OCI-LY1 (cell line): ENCODE measurements at regions not wholly inside any gene's neighbourhood (a gene's known extent, or its start where the extent isn't known, plus 50 kb on each side); places are given as distances from the start of the nearest gene placed in this dataset.

Experiments
- EZH2 ChIP-seq: fragments of 200-600 bp; sonication (generic), shearing (Covaris generic); IDR thresholded peaks from 2 replicates; pipeline ENCODE4 v1.8.0; 2017; ENCODE audit warnings: borderline replicate concordance, mixed run types, mild to moderate bottlenecking, antibody characterized with exemption, low read length, moderate library complexity, mixed read lengths
- TF ChIP-seq, protein P1 (sequence below): fragments of 200-600 bp; sonication (generic), shearing (Covaris generic); IDR thresholded peaks from 2 replicates; pipeline ENCODE4 v1.5.1; 2017; ENCODE audit warnings: mild to moderate bottlenecking, antibody characterized with exemption, low read length, moderate library complexity, mixed read lengths

DNA sequence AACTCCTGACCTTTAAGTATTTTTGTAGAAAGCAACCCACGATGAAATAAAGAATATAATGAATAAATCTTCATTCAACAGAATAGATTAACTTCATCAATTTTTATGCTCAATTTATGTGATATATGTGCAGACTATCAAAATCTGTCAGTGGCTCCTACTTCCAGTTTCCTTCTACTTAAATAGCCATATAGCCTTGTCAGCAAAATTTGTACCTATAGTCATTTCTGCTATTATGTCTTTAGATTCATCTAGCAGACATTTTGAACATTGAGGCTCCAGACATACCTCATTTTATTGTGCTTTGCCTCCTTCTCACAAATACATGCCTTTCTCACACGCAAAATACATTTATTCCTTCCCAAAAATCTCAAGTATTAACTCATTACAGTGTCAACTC lies 971.7 kb downstream of the FAM133A start:
- TF ChIP-seq, protein P1, sequence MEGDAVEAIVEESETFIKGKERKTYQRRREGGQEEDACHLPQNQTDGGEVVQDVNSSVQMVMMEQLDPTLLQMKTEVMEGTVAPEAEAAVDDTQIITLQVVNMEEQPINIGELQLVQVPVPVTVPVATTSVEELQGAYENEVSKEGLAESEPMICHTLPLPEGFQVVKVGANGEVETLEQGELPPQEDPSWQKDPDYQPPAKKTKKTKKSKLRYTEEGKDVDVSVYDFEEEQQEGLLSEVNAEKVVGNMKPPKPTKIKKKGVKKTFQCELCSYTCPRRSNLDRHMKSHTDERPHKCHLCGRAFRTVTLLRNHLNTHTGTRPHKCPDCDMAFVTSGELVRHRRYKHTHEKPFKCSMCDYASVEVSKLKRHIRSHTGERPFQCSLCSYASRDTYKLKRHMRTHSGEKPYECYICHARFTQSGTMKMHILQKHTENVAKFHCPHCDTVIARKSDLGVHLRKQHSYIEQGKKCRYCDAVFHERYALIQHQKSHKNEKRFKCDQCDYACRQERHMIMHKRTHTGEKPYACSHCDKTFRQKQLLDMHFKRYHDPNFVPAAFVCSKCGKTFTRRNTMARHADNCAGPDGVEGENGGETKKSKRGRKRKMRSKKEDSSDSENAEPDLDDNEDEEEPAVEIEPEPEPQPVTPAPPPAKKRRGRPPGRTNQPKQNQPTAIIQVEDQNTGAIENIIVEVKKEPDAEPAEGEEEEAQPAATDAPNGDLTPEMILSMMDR = no peak
- no peak for TF ChIP-seq EZH2
